ENCODE measurements at regions not wholly inside any gene's neighbourhood (a gene's known extent, or its start where the extent isn't known, plus 50 kb on each side); places are given as distances from the start of the nearest gene placed in this dataset.
"Not testable (repeated sequence)": the region's sequence is repeated elsewhere in the genome, so short reads cannot be mapped to it uniquely, and the experiment has no call there.

- no peak overlapping the region for H3K4me2 ChIP-seq (ENCODE audit: low read depth, low read length, poor library complexity, severe bottlenecking)
- H3K79me2 ChIP-seq (ENCODE audit: low read length): no peaks in the 10 kb centered on the region
- no peaks in the 10 kb centered on the region for H3K9me2 ChIP-seq (replicated peaks; ENCODE audit: insufficient read depth, low read length)
- H3K27me3 ChIP-seq (ENCODE audit: low read length): no peaks in the 10 kb centered on the region
- no peak overlapping the region for H3K4me3 ChIP-seq (ENCODE audit: low read length)
- H4K20me1 ChIP-seq (ENCODE audit: insufficient read depth, low read depth, low read length): no peaks in the 10 kb centered on the region
- H3K9ac ChIP-seq (ENCODE audit: low read length): no peak overlapping the region
- DNase-seq: no peak
- H3K27ac ChIP-seq (ENCODE audit: low read length): no peak overlapping the region
- no peaks in the 10 kb centered on the region for H3K36me3 ChIP-seq (ENCODE audit: insufficient read depth, low read length)
- H3K9me3 ChIP-seq (ENCODE audit: low read length): peaks cover 22% of the 10 kb centered on the region
- no peaks in the 10 kb centered on the region for H3K4me1 ChIP-seq (ENCODE audit: low read length)
- no peak overlapping the region for H2AFZ ChIP-seq (ENCODE audit: low read length)
Measured at GRCh38 chr18:39313992-39314391, 1748.4 kb upstream of the CELF4 start.

- Histone ChIP-seq H3K4me1 (ENCODE audit: low read length) (no peaks in the 10 kb centered on the region), H3K79me2 (ENCODE audit: low read length) (no peaks in the 10 kb centered on the region), H3K27me3 (ENCODE audit: low read length) (no peaks in the 10 kb centered on the region), H3K4me3 (ENCODE audit: low read length) (no peak overlapping the region), H3K4me2 (ENCODE audit: low read depth, low read length, poor library complexity, severe bottlenecking) (no peak overlapping the region), H3K9ac (ENCODE audit: low read length) (no peak overlapping the region), H3K27ac (ENCODE audit: low read length) (no peak overlapping the region), H4K20me1 (ENCODE audit: insufficient read depth, low read depth, low read length) (no peaks in the 10 kb centered on the region), H3K9me3 (ENCODE audit: low read length) (peaks cover 25% of the 10 kb centered on the region), H2AFZ (ENCODE audit: low read length) (no peak overlapping the region), H3K9me2 (replicated peaks; ENCODE audit: insufficient read depth, low read length) (no peaks in the 10 kb centered on the region), H3K36me3 (ENCODE audit: insufficient read depth, low read length) (no peaks in the 10 kb centered on the region)
- no peak for DNase-seq
Measured at GRCh38 chr18:39311111-39311712, 1745.6 kb upstream of the CELF4 start.

- not testable (repeated sequence) for H4K20me1 ChIP-seq (ENCODE audit: insufficient read depth, low read depth, low read length); H3K27ac ChIP-seq (ENCODE audit: low read length); H3K79me2 ChIP-seq (ENCODE audit: low read length); H3K36me3 ChIP-seq (ENCODE audit: insufficient read depth, low read length); DNase-seq; H3K4me2 ChIP-seq (ENCODE audit: low read depth, low read length, poor library complexity, severe bottlenecking); H3K9ac ChIP-seq (ENCODE audit: low read length); H3K9me2 ChIP-seq (replicated peaks; ENCODE audit: insufficient read depth, low read length); H3K4me3 ChIP-seq (ENCODE audit: low read length); H3K4me1 ChIP-seq (ENCODE audit: low read length); H2AFZ ChIP-seq (ENCODE audit: low read length); H3K27me3 ChIP-seq (ENCODE audit: low read length)
- peaks cover 27% of the 10 kb centered on the region for H3K9me3 ChIP-seq (ENCODE audit: low read length)
Measured at GRCh38 chr18:39308931-39309521, 1743.4 kb upstream of the CELF4 start.

GRCh38 chr18:39305766-39306165 lies 1740.2 kb upstream of the CELF4 start:
- Histone ChIP-seq H3K9me3 (ENCODE audit: low read length) (peaks cover 23% of the 10 kb centered on the region), H3K27ac (ENCODE audit: low read length) (no peak overlapping the region), H2AFZ (ENCODE audit: low read length) (no peak overlapping the region), H3K27me3 (ENCODE audit: low read length) (no peaks in the 10 kb centered on the region), H3K79me2 (ENCODE audit: low read length) (no peaks in the 10 kb centered on the region), H3K9ac (ENCODE audit: low read length) (no peak overlapping the region), H3K9me2 (replicated peaks; ENCODE audit: insufficient read depth, low read length) (no peaks in the 10 kb centered on the region), H3K4me1 (ENCODE audit: low read length) (no peaks in the 10 kb centered on the region), H4K20me1 (ENCODE audit: insufficient read depth, low read depth, low read length) (no peaks in the 10 kb centered on the region), H3K4me2 (ENCODE audit: low read depth, low read length, poor library complexity, severe bottlenecking) (no peak overlapping the region), H3K4me3 (ENCODE audit: low read length) (no peak overlapping the region), H3K36me3 (ENCODE audit: insufficient read depth, low read length) (no peaks in the 10 kb centered on the region)
- DNase-seq: no peak

- H3K9me3 ChIP-seq (ENCODE audit: low read length): peaks cover 24% of the 10 kb centered on the region
- H3K79me2 ChIP-seq (ENCODE audit: low read length): no peaks in the 10 kb centered on the region
- H3K36me3 ChIP-seq (ENCODE audit: insufficient read depth, low read length): no peaks in the 10 kb centered on the region
- no peaks in the 10 kb centered on the region for H3K9me2 ChIP-seq (replicated peaks; ENCODE audit: insufficient read depth, low read length)
- no peaks in the 10 kb centered on the region for H4K20me1 ChIP-seq (ENCODE audit: insufficient read depth, low read depth, low read length)
- no peak overlapping the region for H3K9ac ChIP-seq (ENCODE audit: low read length)
- no peaks in the 10 kb centered on the region for H3K27me3 ChIP-seq (ENCODE audit: low read length)
- no peak overlapping the region for H3K27ac ChIP-seq (ENCODE audit: low read length)
- H3K4me2 ChIP-seq (ENCODE audit: low read depth, low read length, poor library complexity, severe bottlenecking): no peak overlapping the region
- no peaks in the 10 kb centered on the region for H3K4me1 ChIP-seq (ENCODE audit: low read length)
- no peak overlapping the region for H2AFZ ChIP-seq (ENCODE audit: low read length)
- no peak overlapping the region for H3K4me3 ChIP-seq (ENCODE audit: low read length)
- DNase-seq: no peak
Measured at GRCh38 chr18:39302481-39302880, 1736.9 kb upstream of the CELF4 start.

GRCh38 chr18:39299152-39299551 lies 1733.6 kb upstream of the CELF4 start:
- H3K27ac ChIP-seq (ENCODE audit: low read length): no peak overlapping the region
- H3K4me1 ChIP-seq (ENCODE audit: low read length): no peaks in the 10 kb centered on the region

GRCh38 chr18:39297225-39297624 lies 1731.6 kb upstream of the CELF4 start:
- Histone ChIP-seq H3K4me3 (ENCODE audit: low read length) (no peak overlapping the region), H3K4me1 (ENCODE audit: low read length) (no peaks in the 10 kb centered on the region), H3K9me2 (replicated peaks; ENCODE audit: insufficient read depth, low read length) (no peaks in the 10 kb centered on the region; the same call in 1 of the 2 replicates), H4K20me1 (ENCODE audit: insufficient read depth, low read depth, low read length) (no peaks in the 10 kb centered on the region), H3K27ac (ENCODE audit: low read length) (no peak overlapping the region), H3K79me2 (ENCODE audit: low read length) (no peaks in the 10 kb centered on the region), H3K9me3 (ENCODE audit: low read length) (peaks cover 46% of the 10 kb centered on the region; the same call in 1 of the 2 replicates), H3K36me3 (ENCODE audit: insufficient read depth, low read length) (no peaks in the 10 kb centered on the region), H2AFZ (ENCODE audit: low read length) (no peak overlapping the region), H3K27me3 (ENCODE audit: low read length) (no peaks in the 10 kb centered on the region), H3K9ac (ENCODE audit: low read length) (no peak overlapping the region), H3K4me2 (ENCODE audit: low read depth, low read length, poor library complexity, severe bottlenecking) (no peak overlapping the region)
- DNase-seq: no peak

More at GRCh38 chr18:39299152-39299551, 1733.6 kb upstream of the CELF4 start:
- no peak for DNase-seq
- Histone ChIP-seq H2AFZ (ENCODE audit: low read length) (no peak overlapping the region), H3K4me3 (ENCODE audit: low read length) (no peak overlapping the region), H3K79me2 (ENCODE audit: low read length) (no peaks in the 10 kb centered on the region), H3K9ac (ENCODE audit: low read length) (no peak overlapping the region), H3K27me3 (ENCODE audit: low read length) (no peaks in the 10 kb centered on the region), H3K36me3 (ENCODE audit: insufficient read depth, low read length) (no peaks in the 10 kb centered on the region), H4K20me1 (ENCODE audit: insufficient read depth, low read depth, low read length) (no peaks in the 10 kb centered on the region), H3K9me3 (ENCODE audit: low read length) (peaks cover 36% of the 10 kb centered on the region; the same call in 1 of the 2 replicates), H3K4me2 (ENCODE audit: low read depth, low read length, poor library complexity, severe bottlenecking) (no peak overlapping the region), H3K9me2 (replicated peaks; ENCODE audit: insufficient read depth, low read length) (no peaks in the 10 kb centered on the region)

GRCh38 chr18:39296293-39296888 lies 1730.8 kb upstream of the CELF4 start:
- no peak overlapping the region for H3K4me2 ChIP-seq (ENCODE audit: low read depth, low read length, poor library complexity, severe bottlenecking)
- peaks cover 41% of the 10 kb centered on the region; the same call in 1 of the 2 replicates for H3K9me3 ChIP-seq (ENCODE audit: low read length)
- no peak overlapping the region for H3K4me3 ChIP-seq (ENCODE audit: low read length)
- H4K20me1 ChIP-seq (ENCODE audit: insufficient read depth, low read depth, low read length): no peaks in the 10 kb centered on the region
- no peaks in the 10 kb centered on the region for H3K79me2 ChIP-seq (ENCODE audit: low read length)
- no peak overlapping the region for H2AFZ ChIP-seq (ENCODE audit: low read length)
- H3K9me2 ChIP-seq (replicated peaks; ENCODE audit: insufficient read depth, low read length): no peaks in the 10 kb centered on the region; the same call in 1 of the 2 replicates
- H3K9ac ChIP-seq (ENCODE audit: low read length): no peak overlapping the region
- no peaks in the 10 kb centered on the region for H3K27me3 ChIP-seq (ENCODE audit: low read length)
- H3K27ac ChIP-seq (ENCODE audit: low read length): no peak overlapping the region
- DNase-seq: no peak
- H3K4me1 ChIP-seq (ENCODE audit: low read length): no peaks in the 10 kb centered on the region
- no peaks in the 10 kb centered on the region for H3K36me3 ChIP-seq (ENCODE audit: insufficient read depth, low read length)

Measured in Karpas-422 (cell line).